ENCODE measurements at regions not wholly inside any gene's neighbourhood (a gene's known extent, or its start where the extent isn't known, plus 50 kb on each side); places are given as distances from the start of the nearest gene placed in this dataset.

GRCh38 chr6:92114797-92115196 is 1304.6 kb downstream of the EPHA7 start:
- ChIA-PET POLR2A (no interaction called here), CTCF (no interaction called here)

DNA sequence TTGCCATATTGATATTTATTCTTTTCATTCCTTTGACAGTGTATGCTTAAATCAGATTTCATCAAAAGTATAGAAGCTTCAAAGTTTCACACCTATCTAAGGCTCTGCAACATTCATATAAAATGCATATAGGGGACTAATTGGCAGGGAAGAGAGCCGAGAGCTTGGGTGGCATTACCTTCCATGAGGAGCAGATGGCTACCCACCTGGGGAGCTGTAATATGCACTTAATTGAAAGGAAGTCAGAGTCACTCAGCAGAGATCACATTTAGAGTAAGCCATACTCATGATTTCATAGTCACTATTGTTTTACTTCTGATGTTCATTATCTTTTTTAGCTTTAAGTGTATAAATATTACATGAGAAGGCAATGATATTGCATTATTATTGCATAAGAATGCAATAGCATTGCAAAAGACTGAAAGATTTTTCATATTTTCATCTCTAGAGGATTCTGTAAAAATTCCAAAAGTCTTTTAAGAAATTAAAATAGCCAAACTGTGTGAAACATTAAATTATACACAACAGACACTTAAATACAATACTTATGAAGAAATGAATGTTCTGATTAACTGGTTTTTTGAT is 1305.2 kb downstream of the EPHA7 start:
- no peak for ATAC-seq (ENCODE audit: low read depth)
- H3K36me3 Mint-ChIP-seq (ENCODE audit: low read depth), result no peaks in the 10 kb centered on the region
- TF ChIP-seq, protein P1, sequence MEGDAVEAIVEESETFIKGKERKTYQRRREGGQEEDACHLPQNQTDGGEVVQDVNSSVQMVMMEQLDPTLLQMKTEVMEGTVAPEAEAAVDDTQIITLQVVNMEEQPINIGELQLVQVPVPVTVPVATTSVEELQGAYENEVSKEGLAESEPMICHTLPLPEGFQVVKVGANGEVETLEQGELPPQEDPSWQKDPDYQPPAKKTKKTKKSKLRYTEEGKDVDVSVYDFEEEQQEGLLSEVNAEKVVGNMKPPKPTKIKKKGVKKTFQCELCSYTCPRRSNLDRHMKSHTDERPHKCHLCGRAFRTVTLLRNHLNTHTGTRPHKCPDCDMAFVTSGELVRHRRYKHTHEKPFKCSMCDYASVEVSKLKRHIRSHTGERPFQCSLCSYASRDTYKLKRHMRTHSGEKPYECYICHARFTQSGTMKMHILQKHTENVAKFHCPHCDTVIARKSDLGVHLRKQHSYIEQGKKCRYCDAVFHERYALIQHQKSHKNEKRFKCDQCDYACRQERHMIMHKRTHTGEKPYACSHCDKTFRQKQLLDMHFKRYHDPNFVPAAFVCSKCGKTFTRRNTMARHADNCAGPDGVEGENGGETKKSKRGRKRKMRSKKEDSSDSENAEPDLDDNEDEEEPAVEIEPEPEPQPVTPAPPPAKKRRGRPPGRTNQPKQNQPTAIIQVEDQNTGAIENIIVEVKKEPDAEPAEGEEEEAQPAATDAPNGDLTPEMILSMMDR (IDR thresholded peaks at IDR 0.05), result no peak
- DNase-seq, result no peak
- no peak overlapping the region for H3K4me3 Mint-ChIP-seq
- POLR2A ChIA-PET, result no interaction called here
- H3K27me3 Mint-ChIP-seq, result no peaks in the 10 kb centered on the region
- H3K9me3 Mint-ChIP-seq, result no peaks in the 10 kb centered on the region
- intact Hi-C loops (cut with micrococcal nuclease), result no loop called here
- H3K4me1 Mint-ChIP-seq, result no peaks in the 10 kb centered on the region
- CTCF ChIA-PET, result no interaction called here
- no peak overlapping the region for H3K27ac Mint-ChIP-seq

More at GRCh38 chr6:92114797-92115196, 1304.6 kb downstream of the EPHA7 start:
- Mint-ChIP-seq H3K4me1 (no peaks in the 10 kb centered on the region), H3K27me3 (no peaks in the 10 kb centered on the region), H3K9me3 (no peaks in the 10 kb centered on the region), H3K4me3 (no peak overlapping the region), H3K27ac (no peak overlapping the region), H3K36me3 (ENCODE audit: low read depth) (no peaks in the 10 kb centered on the region)
- intact Hi-C loops (cut with micrococcal nuclease), result no loop called here
- ATAC-seq (ENCODE audit: low read depth), result no peak
- DNase-seq, result no peak
- TF ChIP-seq, protein P1 (IDR thresholded peaks at IDR 0.05), result no peak

DNA sequence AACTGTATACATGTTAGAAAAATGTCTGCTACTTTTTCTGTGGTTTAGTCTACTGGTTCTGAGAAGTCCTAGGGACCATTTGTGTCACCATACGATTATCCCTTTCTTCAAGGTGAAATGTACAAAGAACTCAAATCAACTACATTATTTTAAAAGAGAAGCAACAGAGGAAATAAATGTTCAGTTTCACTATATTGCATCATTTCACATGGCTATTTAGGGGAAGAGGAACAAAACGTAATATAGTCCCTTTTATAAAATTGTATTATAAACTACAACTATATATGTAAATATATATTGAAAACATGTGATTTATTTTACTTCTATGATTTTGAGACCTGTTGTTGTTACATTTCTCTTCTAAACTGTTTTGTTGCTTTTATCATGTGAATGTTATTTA is 1308.0 kb downstream of the EPHA7 start:
- ChIA-PET CTCF (no interaction called here), POLR2A (no interaction called here)
- intact Hi-C loops (cut with micrococcal nuclease), result no loop called here
- Mint-ChIP-seq H3K27ac (no peak overlapping the region), H3K27me3 (no peaks in the 10 kb centered on the region), H3K4me1 (no peaks in the 10 kb centered on the region), H3K36me3 (ENCODE audit: low read depth) (no peaks in the 10 kb centered on the region), H3K4me3 (no peak overlapping the region), H3K9me3 (peaks cover 8% of the 10 kb centered on the region)
- DNase-seq (no peak), ATAC-seq (ENCODE audit: low read depth) (no peak)
- TF ChIP-seq, protein P1 (IDR thresholded peaks at IDR 0.05), result no peak

GRCh38 chr6:92110403-92110802 is 1309.0 kb downstream of the EPHA7 start:
- peaks cover 8% of the 10 kb centered on the region for H3K9me3 Mint-ChIP-seq

GRCh38 chr6:92109956-92110355 is 1309.4 kb downstream of the EPHA7 start:
- CTCF ChIA-PET, result no interaction called here
- Mint-ChIP-seq H3K27me3 (no peaks in the 10 kb centered on the region), H3K27ac (no peak overlapping the region), H3K4me3 (no peak overlapping the region), H3K4me1 (no peaks in the 10 kb centered on the region), H3K9me3 (peaks cover 8% of the 10 kb centered on the region), H3K36me3 (ENCODE audit: low read depth) (no peaks in the 10 kb centered on the region)
- POLR2A ChIA-PET, result no interaction called here
- TF ChIP-seq, protein P1 (IDR thresholded peaks at IDR 0.05), result no peak
- ATAC-seq (ENCODE audit: low read depth) (no peak), DNase-seq (no peak)
- intact Hi-C loops (cut with micrococcal nuclease), result no loop called here

More at GRCh38 chr6:92110403-92110802, 1309.0 kb downstream of the EPHA7 start:
- ATAC-seq (ENCODE audit: low read depth) (no peak), DNase-seq (no peak)
- TF ChIP-seq, protein P1 (IDR thresholded peaks at IDR 0.05), result no peak
- H3K4me1 Mint-ChIP-seq, result no peaks in the 10 kb centered on the region
- ChIA-PET CTCF (no interaction called here), POLR2A (no interaction called here)
- intact Hi-C loops (cut with micrococcal nuclease), result no loop called here
- no peaks in the 10 kb centered on the region for H3K27me3 Mint-ChIP-seq
- no peak overlapping the region for H3K4me3 Mint-ChIP-seq
- H3K36me3 Mint-ChIP-seq (ENCODE audit: low read depth), result no peaks in the 10 kb centered on the region
- H3K27ac Mint-ChIP-seq, result no peak overlapping the region

All from activated B cell treated with CpG ODN at 0.5 μM for 24 hours (primary cell).